ENCODE measurements at regions not wholly inside any gene's neighbourhood (a gene's known extent, or its start where the extent isn't known, plus 50 kb on each side); places are given as distances from the start of the nearest gene placed in this dataset.

GRCh38 chr2:187906021-187906420, 351.8 kb upstream of the TFPI start:
- TF ChIP-seq CTCF (IDR thresholded peaks at IDR 0.05): no peak
- no peak for TF ChIP-seq POLR2A (IDR thresholded peaks at IDR 0.05)

Data from adrenal gland (tissue), 5 donors.